Islet precursor cell (in vitro differentiated cells): ENCODE measurements at regions not wholly inside any gene's neighbourhood (a gene's known extent, or its start where the extent isn't known, plus 50 kb on each side); places are given as distances from the start of the nearest gene placed in this dataset.

Source experiments
- DNase-seq: peaks from one replicate; pipeline ENCODE4 v3.0.0-alpha.2; 2018

DNA sequence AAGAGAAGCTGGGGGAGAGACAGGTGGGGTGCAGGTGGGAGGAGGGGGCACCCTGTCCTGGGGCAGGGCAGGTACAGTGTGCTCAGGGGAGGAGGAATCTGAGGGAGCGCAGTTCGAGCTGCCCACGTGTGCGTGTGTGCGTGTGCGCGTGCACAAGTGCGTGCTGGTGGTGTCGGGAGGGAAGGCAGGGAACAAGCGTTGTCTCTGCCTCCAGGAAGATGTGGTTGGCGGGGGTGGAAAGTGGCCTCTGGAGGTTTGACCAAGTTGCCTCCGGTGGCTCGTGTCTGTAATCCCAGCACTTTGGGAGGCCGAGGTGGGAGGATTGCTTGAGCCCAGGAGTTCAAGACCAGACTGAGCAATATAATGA lies 49.9 kb upstream of the THY1 start:
- peak; percentile 36 for DNase-seq
